22Rv1 (cell line): ENCODE measurements at regions not wholly inside any gene's neighbourhood (a gene's known extent, or its start where the extent isn't known, plus 50 kb on each side); places are given as distances from the start of the nearest gene placed in this dataset.

Experiments used
- ZFX ChIP-seq: fragments of 450-650 bp; IDR thresholded peaks from 2 replicates; pipeline ENCODE4 v1.6.1; 2017; ENCODE audit warnings: antibody characterized with exemption, borderline replicate concordance
- TF ChIP-seq, protein P1 (sequence below): fragments of 450-650 bp; IDR thresholded peaks from 2 replicates; pipeline ENCODE4 v1.5.1; 2017; ENCODE audit warnings: mild to moderate bottlenecking

DNA sequence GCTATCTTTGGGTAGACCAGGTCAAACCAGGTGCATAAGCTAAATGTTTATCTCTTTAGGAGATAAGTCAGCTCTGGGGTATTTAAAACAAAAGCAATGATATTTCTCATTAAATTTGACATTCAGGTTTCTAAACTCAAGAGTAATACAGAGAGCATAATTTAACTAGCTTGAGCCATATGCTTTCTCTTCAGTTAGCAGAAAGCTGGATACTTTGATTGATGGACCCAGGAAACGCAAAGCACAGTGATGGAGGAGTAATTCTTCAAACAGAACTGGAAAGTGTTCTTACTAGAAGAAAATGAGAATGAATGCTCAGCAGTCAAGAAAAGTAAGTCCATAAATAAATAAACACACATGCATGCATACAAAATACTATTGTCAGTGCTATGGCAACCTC lies 885.7 kb upstream of the RAG2 start:
- TF ChIP-seq, protein P1, sequence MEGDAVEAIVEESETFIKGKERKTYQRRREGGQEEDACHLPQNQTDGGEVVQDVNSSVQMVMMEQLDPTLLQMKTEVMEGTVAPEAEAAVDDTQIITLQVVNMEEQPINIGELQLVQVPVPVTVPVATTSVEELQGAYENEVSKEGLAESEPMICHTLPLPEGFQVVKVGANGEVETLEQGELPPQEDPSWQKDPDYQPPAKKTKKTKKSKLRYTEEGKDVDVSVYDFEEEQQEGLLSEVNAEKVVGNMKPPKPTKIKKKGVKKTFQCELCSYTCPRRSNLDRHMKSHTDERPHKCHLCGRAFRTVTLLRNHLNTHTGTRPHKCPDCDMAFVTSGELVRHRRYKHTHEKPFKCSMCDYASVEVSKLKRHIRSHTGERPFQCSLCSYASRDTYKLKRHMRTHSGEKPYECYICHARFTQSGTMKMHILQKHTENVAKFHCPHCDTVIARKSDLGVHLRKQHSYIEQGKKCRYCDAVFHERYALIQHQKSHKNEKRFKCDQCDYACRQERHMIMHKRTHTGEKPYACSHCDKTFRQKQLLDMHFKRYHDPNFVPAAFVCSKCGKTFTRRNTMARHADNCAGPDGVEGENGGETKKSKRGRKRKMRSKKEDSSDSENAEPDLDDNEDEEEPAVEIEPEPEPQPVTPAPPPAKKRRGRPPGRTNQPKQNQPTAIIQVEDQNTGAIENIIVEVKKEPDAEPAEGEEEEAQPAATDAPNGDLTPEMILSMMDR = no peak
- no peak for TF ChIP-seq ZFX
